ENCODE measurements at regions not wholly inside any gene's neighbourhood (a gene's known extent, or its start where the extent isn't known, plus 50 kb on each side); places are given as distances from the start of the nearest gene placed in this dataset.

- 77 to 84% methylated on average over 2 of the region's 2 CpGs for WGBS, 2 donors
- TF ChIP-seq CTCF (IDR thresholded peaks at IDR 0.05; ENCODE audit: control extremely low read depth, extremely low read depth) = no peak
- DNase-seq (no peak), ATAC-seq (ENCODE audit: insufficient read depth, low FRiP score) (no peak)
- H3K27ac ChIP-seq (ENCODE audit: low read depth in 1 of 2, low read length in 1 of 2) = no peak overlapping the region
- H3K9me3 ChIP-seq (ENCODE audit: control insufficient read depth in 4 of 4, insufficient read depth in 3 of 4, low read length in 3 of 4) = no peaks in the 10 kb centered on the region
- H3K4me3 ChIP-seq = no peak overlapping the region
- no peaks in the 10 kb centered on the region for H3K4me1 ChIP-seq (ENCODE audit: control insufficient read depth in 5 of 5, insufficient read depth in 5 of 5, low read length in 5 of 5)
- no peaks in the 10 kb centered on the region for H3K36me3 ChIP-seq (ENCODE audit: control insufficient read depth in 4 of 4, insufficient read depth in 4 of 4, low read length in 4 of 4)
- H3K9ac ChIP-seq (ENCODE audit: insufficient read depth in 1 of 2, low read length in 2 of 2) = no peak overlapping the region
- H3K27me3 ChIP-seq (ENCODE audit: control insufficient read depth in 3 of 3, insufficient read depth in 3 of 3, low read length in 2 of 3) = no peaks in the 10 kb centered on the region
These were observed 544.2 kb upstream of the ANKRD30A start for GRCh38 chr10:36581237-36581636.

GRCh38 chr10:36578306-36578705 lies 547.1 kb upstream of the ANKRD30A start:
- no peak overlapping the region for H3K9ac ChIP-seq (ENCODE audit: insufficient read depth in 1 of 2, low read length in 2 of 2)
- no peaks in the 10 kb centered on the region for H3K36me3 ChIP-seq (ENCODE audit: control insufficient read depth in 4 of 4, insufficient read depth in 4 of 4, low read length in 4 of 4)
- DNase-seq = no peak
- H3K27me3 ChIP-seq (ENCODE audit: control insufficient read depth in 3 of 3, insufficient read depth in 3 of 3, low read length in 2 of 3) = no peaks in the 10 kb centered on the region
- H3K27ac ChIP-seq (ENCODE audit: low read depth in 1 of 2, low read length in 1 of 2) = no peak overlapping the region
- no peaks in the 10 kb centered on the region for H3K9me3 ChIP-seq (ENCODE audit: control insufficient read depth in 4 of 4, insufficient read depth in 3 of 4, low read length in 3 of 4)
- 90 to 92% methylated on average over 5 of the region's 5 CpGs for WGBS, 2 donors
- no peak overlapping the region for H3K4me3 ChIP-seq
- TF ChIP-seq CTCF (IDR thresholded peaks at IDR 0.05; ENCODE audit: control extremely low read depth, extremely low read depth) = no peak
- no peak for ATAC-seq (ENCODE audit: insufficient read depth, low FRiP score)
- no peaks in the 10 kb centered on the region for H3K4me1 ChIP-seq (ENCODE audit: control insufficient read depth in 5 of 5, insufficient read depth in 5 of 5, low read length in 5 of 5)

- Histone ChIP-seq H3K27me3 (ENCODE audit: control insufficient read depth in 3 of 3, insufficient read depth in 3 of 3, low read length in 2 of 3) (no peaks in the 10 kb centered on the region), H3K27ac (ENCODE audit: low read depth in 1 of 2, low read length in 1 of 2) (no peak overlapping the region), H3K9me3 (ENCODE audit: control insufficient read depth in 4 of 4, insufficient read depth in 3 of 4, low read length in 3 of 4) (no peaks in the 10 kb centered on the region), H3K36me3 (ENCODE audit: control insufficient read depth in 4 of 4, insufficient read depth in 4 of 4, low read length in 4 of 4) (no peaks in the 10 kb centered on the region), H3K4me1 (ENCODE audit: control insufficient read depth in 5 of 5, insufficient read depth in 5 of 5, low read length in 5 of 5) (no peaks in the 10 kb centered on the region), H3K9ac (ENCODE audit: insufficient read depth in 1 of 2, low read length in 2 of 2) (no peak overlapping the region), H3K4me3 (no peak overlapping the region)
- 83 to 84% methylated on average over 1 of the region's 1 CpG for WGBS, 2 donors
- no peak for TF ChIP-seq CTCF (IDR thresholded peaks at IDR 0.05; ENCODE audit: control extremely low read depth, extremely low read depth)
- ATAC-seq (ENCODE audit: insufficient read depth, low FRiP score) (no peak), DNase-seq (no peak)
These were observed 548.3 kb upstream of the ANKRD30A start for GRCh38 chr10:36577126-36577525.

- no peak overlapping the region for H3K27ac ChIP-seq (ENCODE audit: low read depth in 1 of 2, low read length in 1 of 2)
- no peak for TF ChIP-seq CTCF (IDR thresholded peaks at IDR 0.05; ENCODE audit: control extremely low read depth, extremely low read depth)
- H3K36me3 ChIP-seq (ENCODE audit: control insufficient read depth in 4 of 4, insufficient read depth in 4 of 4, low read length in 4 of 4) = no peaks in the 10 kb centered on the region
- no peak overlapping the region for H3K4me3 ChIP-seq
- no peaks in the 10 kb centered on the region for H3K27me3 ChIP-seq (ENCODE audit: control insufficient read depth in 3 of 3, insufficient read depth in 3 of 3, low read length in 2 of 3)
- ATAC-seq (ENCODE audit: insufficient read depth, low FRiP score) (no peak), DNase-seq (no peak)
- no peaks in the 10 kb centered on the region for H3K9me3 ChIP-seq (ENCODE audit: control insufficient read depth in 4 of 4, insufficient read depth in 3 of 4, low read length in 3 of 4)
- no peaks in the 10 kb centered on the region for H3K4me1 ChIP-seq (ENCODE audit: control insufficient read depth in 5 of 5, insufficient read depth in 5 of 5, low read length in 5 of 5)
- H3K9ac ChIP-seq (ENCODE audit: insufficient read depth in 1 of 2, low read length in 2 of 2) = no peak overlapping the region
These were observed 551.2 kb upstream of the ANKRD30A start for GRCh38 chr10:36574207-36574606.
